ENCODE measurements at regions not wholly inside any gene's neighbourhood (a gene's known extent, or its start where the extent isn't known, plus 50 kb on each side); places are given as distances from the start of the nearest gene placed in this dataset.
"Not testable (repeated sequence)": the region's sequence is repeated elsewhere in the genome, so short reads cannot be mapped to it uniquely, and the experiment has no call there.

GRCh38 chr7:42729053-42729765 is 182.7 kb downstream of the C7orf25 start:
- H3K9me3 ChIP-seq (ENCODE audit: control insufficient read depth, low read length, poor library complexity, severe bottlenecking): no peaks in the 10 kb centered on the region
- peaks cover under 1% of the 10 kb centered on the region for H3K4me1 Mint-ChIP-seq
- no peak for ATAC-seq
- H3K36me3 Mint-ChIP-seq (ENCODE audit: low read depth): no peaks in the 10 kb centered on the region
- no peak overlapping the region for H3K27ac Mint-ChIP-seq
- no peaks in the 10 kb centered on the region for H3K27me3 Mint-ChIP-seq
- no peak overlapping the region for H3K4me3 Mint-ChIP-seq
- DNase-seq: no peak

GRCh38 chr7:42727451-42727850 is 184.4 kb downstream of the C7orf25 start:
- H3K27ac Mint-ChIP-seq: no peak overlapping the region
- peaks cover 2% of the 10 kb centered on the region for H3K4me1 Mint-ChIP-seq
- DNase-seq: no peak
- no peaks in the 10 kb centered on the region for H3K36me3 Mint-ChIP-seq (ENCODE audit: low read depth)
- H3K9me3 ChIP-seq (ENCODE audit: control insufficient read depth, low read length, poor library complexity, severe bottlenecking): no peaks in the 10 kb centered on the region
- ATAC-seq: no peak
- H3K27me3 Mint-ChIP-seq: no peaks in the 10 kb centered on the region
- H3K4me3 Mint-ChIP-seq: no peak overlapping the region

- H3K27ac Mint-ChIP-seq: no peak overlapping the region
- H3K27me3 Mint-ChIP-seq: no peaks in the 10 kb centered on the region
- DNase-seq: no peak
- ATAC-seq: no peak
- H3K4me1 Mint-ChIP-seq: peaks cover 2% of the 10 kb centered on the region
- no peak overlapping the region for H3K4me3 Mint-ChIP-seq
- H3K36me3 Mint-ChIP-seq (ENCODE audit: low read depth): no peaks in the 10 kb centered on the region
- H3K9me3 ChIP-seq (ENCODE audit: control insufficient read depth, low read length, poor library complexity, severe bottlenecking): no peaks in the 10 kb centered on the region
These were observed 185.6 kb downstream of the C7orf25 start for GRCh38 chr7:42726066-42726785.

GRCh38 chr7:42722716-42723115 is 189.2 kb downstream of the C7orf25 start:
- Mint-ChIP-seq H3K27ac (no peak overlapping the region), H3K4me3 (no peak overlapping the region), H3K36me3 (ENCODE audit: low read depth) (no peaks in the 10 kb centered on the region), H3K27me3 (no peaks in the 10 kb centered on the region), H3K4me1 (peaks cover 2% of the 10 kb centered on the region)
- ATAC-seq (no peak), DNase-seq (no peak)
- no peaks in the 10 kb centered on the region for H3K9me3 ChIP-seq (ENCODE audit: control insufficient read depth, low read length, poor library complexity, severe bottlenecking)

- no peaks in the 10 kb centered on the region for H3K27me3 Mint-ChIP-seq
- ATAC-seq (no peak), DNase-seq (no peak)
- no peaks in the 10 kb centered on the region for H3K36me3 Mint-ChIP-seq (ENCODE audit: low read depth)
- peaks cover 2% of the 10 kb centered on the region for H3K4me1 Mint-ChIP-seq
- no peak overlapping the region for H3K27ac Mint-ChIP-seq
- no peaks in the 10 kb centered on the region for H3K9me3 ChIP-seq (ENCODE audit: control insufficient read depth, low read length, poor library complexity, severe bottlenecking)
- no peak overlapping the region for H3K4me3 Mint-ChIP-seq
These were observed 189.7 kb downstream of the C7orf25 start for GRCh38 chr7:42722198-42722597.

- Mint-ChIP-seq H3K27ac (no peak overlapping the region), H3K27me3 (no peaks in the 10 kb centered on the region), H3K4me1 (peaks cover 2% of the 10 kb centered on the region), H3K4me3 (no peak overlapping the region), H3K36me3 (ENCODE audit: low read depth) (no peaks in the 10 kb centered on the region)
- DNase-seq: no peak
- no peaks in the 10 kb centered on the region for H3K9me3 ChIP-seq (ENCODE audit: control insufficient read depth, low read length, poor library complexity, severe bottlenecking)
- no peak for ATAC-seq
These were observed 190.7 kb downstream of the C7orf25 start for GRCh38 chr7:42720991-42721796.

- Mint-ChIP-seq H3K27ac (no peak overlapping the region), H3K4me1 (peaks cover 2% of the 10 kb centered on the region), H3K27me3 (no peaks in the 10 kb centered on the region), H3K4me3 (no peak overlapping the region), H3K36me3 (ENCODE audit: low read depth) (no peaks in the 10 kb centered on the region)
- no peaks in the 10 kb centered on the region for H3K9me3 ChIP-seq (ENCODE audit: control insufficient read depth, low read length, poor library complexity, severe bottlenecking)
- DNase-seq: no peak
- no peak for ATAC-seq
These were observed 191.9 kb downstream of the C7orf25 start for GRCh38 chr7:42720012-42720411.

- not testable (repeated sequence) for H3K27ac Mint-ChIP-seq; H3K27me3 Mint-ChIP-seq; H3K4me3 Mint-ChIP-seq; H3K4me1 Mint-ChIP-seq; DNase-seq; ATAC-seq; H3K9me3 ChIP-seq (ENCODE audit: control insufficient read depth, low read length, poor library complexity, severe bottlenecking); H3K36me3 Mint-ChIP-seq (ENCODE audit: low read depth)
These were observed 193.4 kb downstream of the C7orf25 start for GRCh38 chr7:42718466-42718865.

GRCh38 chr7:42714356-42714755 is 197.5 kb downstream of the C7orf25 start:
- H3K9me3 ChIP-seq (ENCODE audit: control insufficient read depth, low read length, poor library complexity, severe bottlenecking): no peaks in the 10 kb centered on the region
- Mint-ChIP-seq H3K27ac (no peak overlapping the region), H3K4me3 (no peak overlapping the region), H3K27me3 (no peaks in the 10 kb centered on the region), H3K4me1 (no peaks in the 10 kb centered on the region), H3K36me3 (ENCODE audit: low read depth) (no peaks in the 10 kb centered on the region)
- DNase-seq (no peak), ATAC-seq (no peak)

- Mint-ChIP-seq H3K36me3 (ENCODE audit: low read depth) (no peaks in the 10 kb centered on the region), H3K27ac (no peak overlapping the region), H3K27me3 (no peaks in the 10 kb centered on the region), H3K4me1 (no peaks in the 10 kb centered on the region), H3K4me3 (no peak overlapping the region)
- ATAC-seq: no peak
- no peak for DNase-seq
- no peaks in the 10 kb centered on the region for H3K9me3 ChIP-seq (ENCODE audit: control insufficient read depth, low read length, poor library complexity, severe bottlenecking)
These were observed 202.6 kb downstream of the C7orf25 start for GRCh38 chr7:42709284-42709683.

GRCh38 chr7:42704710-42705109 is 207.2 kb downstream of the C7orf25 start:
- Mint-ChIP-seq H3K4me1 (no peaks in the 10 kb centered on the region), H3K36me3 (ENCODE audit: low read depth) (no peaks in the 10 kb centered on the region), H3K27ac (no peak overlapping the region), H3K27me3 (no peaks in the 10 kb centered on the region), H3K4me3 (no peak overlapping the region)
- no peak for DNase-seq
- no peaks in the 10 kb centered on the region for H3K9me3 ChIP-seq (ENCODE audit: control insufficient read depth, low read length, poor library complexity, severe bottlenecking)
- no peak for ATAC-seq

- Mint-ChIP-seq H3K27me3 (no peaks in the 10 kb centered on the region), H3K27ac (no peak overlapping the region), H3K4me3 (no peak overlapping the region), H3K36me3 (ENCODE audit: low read depth) (no peaks in the 10 kb centered on the region), H3K4me1 (no peaks in the 10 kb centered on the region)
- DNase-seq: no peak
- no peak for ATAC-seq
- no peaks in the 10 kb centered on the region for H3K9me3 ChIP-seq (ENCODE audit: control insufficient read depth, low read length, poor library complexity, severe bottlenecking)
These were observed 209.2 kb downstream of the C7orf25 start for GRCh38 chr7:42702647-42703046.
